GM12873 (cell line): ENCODE measurements at regions not wholly inside any gene's neighbourhood (a gene's known extent, or its start where the extent isn't known, plus 50 kb on each side); places are given as distances from the start of the nearest gene placed in this dataset.

ENCODE experiments used
- TF ChIP-seq, protein P1 (sequence below): IDR thresholded peaks from 2 replicates; pipeline ENCODE4 v1.5.1; 2012; ENCODE audit warnings: low read depth, mild to moderate bottlenecking, moderate library complexity, low read length, control low read depth; ENCODE audit not compliant: insufficient read depth; ENCODE audit errors: missing control alignments

DNA sequence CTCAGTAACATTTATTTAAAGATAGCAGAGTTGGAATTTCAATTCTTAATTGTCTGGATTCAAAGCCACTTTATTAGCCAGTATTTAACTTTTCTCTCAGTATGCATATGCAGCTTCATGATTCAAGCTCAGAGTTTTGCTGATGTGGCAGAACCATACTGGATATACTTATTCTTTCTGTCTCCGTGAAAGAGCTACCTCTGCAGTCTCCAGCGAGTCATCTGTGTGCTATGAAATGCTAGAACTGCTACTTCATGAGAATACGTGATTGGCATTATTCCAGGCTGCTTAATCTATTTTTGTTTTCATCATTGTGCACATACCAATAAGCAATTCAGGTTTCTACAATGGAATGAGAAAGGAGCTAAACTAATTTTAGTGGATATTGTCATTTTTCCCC lies 743.7 kb downstream of the C4orf33 start:
- TF ChIP-seq, protein P1, sequence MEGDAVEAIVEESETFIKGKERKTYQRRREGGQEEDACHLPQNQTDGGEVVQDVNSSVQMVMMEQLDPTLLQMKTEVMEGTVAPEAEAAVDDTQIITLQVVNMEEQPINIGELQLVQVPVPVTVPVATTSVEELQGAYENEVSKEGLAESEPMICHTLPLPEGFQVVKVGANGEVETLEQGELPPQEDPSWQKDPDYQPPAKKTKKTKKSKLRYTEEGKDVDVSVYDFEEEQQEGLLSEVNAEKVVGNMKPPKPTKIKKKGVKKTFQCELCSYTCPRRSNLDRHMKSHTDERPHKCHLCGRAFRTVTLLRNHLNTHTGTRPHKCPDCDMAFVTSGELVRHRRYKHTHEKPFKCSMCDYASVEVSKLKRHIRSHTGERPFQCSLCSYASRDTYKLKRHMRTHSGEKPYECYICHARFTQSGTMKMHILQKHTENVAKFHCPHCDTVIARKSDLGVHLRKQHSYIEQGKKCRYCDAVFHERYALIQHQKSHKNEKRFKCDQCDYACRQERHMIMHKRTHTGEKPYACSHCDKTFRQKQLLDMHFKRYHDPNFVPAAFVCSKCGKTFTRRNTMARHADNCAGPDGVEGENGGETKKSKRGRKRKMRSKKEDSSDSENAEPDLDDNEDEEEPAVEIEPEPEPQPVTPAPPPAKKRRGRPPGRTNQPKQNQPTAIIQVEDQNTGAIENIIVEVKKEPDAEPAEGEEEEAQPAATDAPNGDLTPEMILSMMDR = no peak

DNA sequence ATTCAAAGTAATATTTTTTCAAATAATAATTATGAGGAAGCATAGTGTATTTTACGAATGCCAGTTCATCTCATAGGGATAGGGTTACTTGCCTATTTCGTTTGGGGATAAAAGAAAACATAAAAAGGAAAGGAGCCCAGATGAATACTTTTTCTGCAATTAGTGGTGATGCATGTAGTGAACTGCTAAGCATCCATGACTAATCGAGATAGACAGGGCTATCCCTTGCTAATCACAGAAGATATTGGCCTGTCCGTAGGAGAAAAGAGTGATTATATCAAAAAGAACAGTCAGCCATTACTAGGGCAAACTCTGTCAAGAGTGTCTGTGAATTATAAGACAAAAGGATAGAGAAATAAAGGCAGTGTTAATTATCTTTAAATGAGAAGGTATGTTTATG lies 746.1 kb downstream of the C4orf33 start:
- TF ChIP-seq, protein P1 = no peak

DNA sequence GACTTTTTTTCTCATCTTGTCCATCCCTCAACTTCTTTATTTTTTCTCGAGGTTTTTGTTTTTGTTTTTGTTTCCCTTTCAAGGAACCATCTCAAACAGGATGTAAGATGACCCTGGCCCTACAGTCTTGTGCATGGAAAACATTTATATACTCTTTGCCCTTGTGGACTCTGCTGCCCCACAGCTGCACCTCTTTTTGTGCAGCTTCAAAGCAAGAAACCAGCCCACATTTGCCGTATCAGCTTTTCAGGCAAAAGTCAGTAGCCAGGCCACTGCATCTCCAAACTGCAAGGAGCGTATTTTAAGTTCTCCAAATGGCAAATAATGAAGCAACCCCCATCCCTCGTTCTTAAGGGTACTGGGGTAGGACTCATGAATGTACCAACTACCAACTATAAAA lies 756.5 kb downstream of the C4orf33 start:
- TF ChIP-seq, protein P1 = no peak

DNA sequence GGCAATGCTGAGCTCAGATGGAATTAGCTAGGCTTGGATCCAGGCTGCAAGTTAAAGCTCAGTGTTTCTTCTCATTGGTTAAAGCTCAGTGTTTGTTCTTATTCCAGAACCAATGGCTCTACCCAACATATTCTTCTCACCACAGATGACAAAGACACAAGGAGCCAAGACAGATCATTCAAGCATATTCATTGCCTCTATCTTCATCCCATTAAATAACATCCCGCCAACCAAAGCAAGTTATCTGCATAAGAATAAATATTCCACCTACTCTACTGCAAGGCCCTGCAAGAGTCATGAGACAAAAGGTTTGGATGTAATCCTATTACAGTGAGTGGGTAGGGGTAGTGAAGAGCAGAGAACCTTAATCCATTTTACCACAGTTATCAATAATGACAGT lies 766.5 kb downstream of the C4orf33 start:
- TF ChIP-seq, protein P1 = no peak

DNA sequence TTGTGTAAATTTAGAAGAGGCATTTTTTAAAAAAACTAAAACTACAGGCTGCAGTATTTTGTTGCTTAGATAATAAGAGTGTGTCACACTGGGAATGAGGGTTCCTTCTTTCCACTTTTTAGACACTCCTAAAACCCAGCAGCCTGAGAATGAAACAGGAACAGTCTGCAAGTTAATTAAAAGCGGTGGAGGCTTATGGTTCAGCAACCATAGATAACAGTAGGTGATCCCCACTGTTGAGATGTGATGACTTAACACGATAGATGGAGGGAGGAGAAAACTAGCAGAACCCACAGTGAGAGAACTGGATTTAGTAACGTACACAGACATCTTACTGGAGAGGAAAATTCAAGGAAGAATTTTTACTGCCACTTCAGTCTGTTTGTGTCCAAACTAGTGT lies 767.3 kb downstream of the C4orf33 start:
- TF ChIP-seq, protein P1 = no peak

DNA sequence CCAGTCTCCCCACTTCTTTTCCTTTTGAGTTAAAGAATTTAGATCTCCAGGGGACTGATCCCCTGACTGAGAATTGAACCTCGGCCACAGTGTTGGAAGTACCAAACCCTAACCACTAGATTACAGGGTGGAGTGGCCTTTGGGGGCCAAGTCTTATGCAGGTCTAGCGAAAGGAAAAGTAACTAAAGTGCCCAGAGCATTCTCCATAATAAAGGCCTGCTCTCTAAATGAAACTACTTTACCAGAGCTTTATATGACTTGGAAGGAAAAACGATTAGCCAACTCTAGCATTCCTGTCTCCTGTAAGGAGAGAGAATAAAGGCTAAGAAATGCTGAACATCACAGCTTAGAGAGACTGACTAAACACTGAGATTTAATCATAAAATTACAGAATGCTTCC lies 788.0 kb downstream of the C4orf33 start:
- TF ChIP-seq, protein P1 = no peak

DNA sequence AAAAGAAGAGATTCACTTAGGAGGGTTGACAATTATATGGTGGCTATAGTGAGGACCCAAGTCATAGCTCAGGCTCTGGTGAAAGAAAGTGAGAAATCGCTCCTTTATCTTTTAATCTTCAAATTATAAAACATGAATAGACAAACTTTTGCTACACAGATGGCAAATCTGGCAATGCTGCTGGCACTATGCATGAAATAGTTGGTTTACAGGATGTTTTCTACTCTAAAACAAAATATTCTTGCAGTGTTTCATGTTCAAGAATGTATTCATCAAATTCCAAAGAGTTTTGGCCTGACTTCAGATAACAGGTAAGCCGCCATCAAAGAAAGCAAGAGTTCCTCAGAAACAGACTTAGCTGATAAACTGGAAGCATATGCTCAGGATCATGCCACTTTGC lies 801.2 kb downstream of the C4orf33 start:
- TF ChIP-seq, protein P1 = no peak
